Activated T-cell treated with anti-CD3 and anti-CD28 coated beads for 24 hours (primary cell): ENCODE measurements at regions not wholly inside any gene's neighbourhood (a gene's known extent, or its start where the extent isn't known, plus 50 kb on each side); places are given as distances from the start of the nearest gene placed in this dataset.

ENCODE experiments used
- DNase-seq: peaks from one replicate; pipeline ENCODE4 v3.0.0-alpha.2; 2020; ENCODE audit warnings: low read depth

GRCh38 chr1:29457496-29458368 lies 221.4 kb downstream of the PTPRU start:
- no peak for DNase-seq

- DNase-seq, result no peak
Observed at GRCh38 chr1:29456685-29457435, 220.5 kb downstream of the PTPRU start.

DNA sequence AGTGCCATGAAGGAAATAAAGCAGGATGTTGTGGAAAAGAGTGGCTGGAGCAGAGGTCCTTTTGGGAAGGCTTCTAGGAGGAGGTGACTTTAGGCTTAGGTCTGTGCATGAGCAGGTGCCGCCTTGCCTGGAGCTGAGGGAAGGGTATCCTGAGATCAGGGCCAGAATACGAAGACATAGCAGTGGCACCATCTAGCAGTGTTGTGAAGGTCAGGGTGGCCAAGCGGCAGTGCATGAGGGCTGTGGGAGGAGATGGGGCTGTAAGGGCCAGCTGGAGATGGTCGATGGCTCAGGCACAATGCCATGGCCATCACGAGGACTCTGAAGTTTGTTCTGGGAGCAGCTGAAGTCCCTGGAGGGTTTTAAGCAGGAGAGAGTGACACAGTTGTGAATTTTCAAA lies 219.5 kb downstream of the PTPRU start:
- no peak for DNase-seq

DNA sequence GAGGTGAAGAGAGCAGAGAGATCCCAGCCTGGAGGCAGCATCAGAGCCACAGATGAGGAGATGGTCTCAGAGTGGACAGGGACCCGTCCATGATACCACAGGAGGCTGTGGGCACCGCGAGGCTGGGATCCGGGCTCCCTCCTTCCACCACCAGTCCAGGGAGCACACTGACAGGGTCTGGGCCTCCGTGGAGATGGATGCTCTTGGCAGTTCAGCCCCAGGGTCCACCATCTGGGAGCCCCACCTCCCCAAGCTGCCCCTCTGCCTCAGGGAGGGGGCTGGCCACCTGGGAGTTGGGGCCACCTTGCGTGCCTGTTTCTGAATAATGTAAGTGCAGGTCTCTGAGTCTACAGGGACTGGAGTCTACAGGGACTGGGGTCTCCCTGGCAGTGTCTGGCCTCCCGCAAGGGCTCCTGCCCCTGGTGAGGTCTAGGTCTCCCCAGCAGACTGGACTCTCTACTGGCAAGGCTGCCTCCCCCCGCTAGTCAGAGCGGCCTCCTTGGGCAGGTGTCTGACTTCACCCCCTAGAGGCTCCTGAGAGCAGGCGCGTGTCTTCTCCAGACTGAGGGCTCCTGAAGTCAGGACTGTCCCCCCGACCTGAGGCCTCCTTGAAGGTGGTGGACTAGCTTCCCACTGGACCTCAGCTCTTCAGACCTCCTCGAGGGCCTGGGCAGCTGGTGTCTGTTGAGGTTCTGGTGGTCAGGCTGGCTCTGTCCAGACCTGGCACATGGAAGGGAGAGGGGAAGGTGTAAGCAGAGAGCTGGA lies 218.5 kb downstream of the PTPRU start:
- no peak for DNase-seq

GRCh38 chr1:29453502-29454240 lies 217.3 kb downstream of the PTPRU start:
- no peak for DNase-seq

- no peak for DNase-seq
Observed at GRCh38 chr1:29452463-29453230, 216.3 kb downstream of the PTPRU start.

DNA sequence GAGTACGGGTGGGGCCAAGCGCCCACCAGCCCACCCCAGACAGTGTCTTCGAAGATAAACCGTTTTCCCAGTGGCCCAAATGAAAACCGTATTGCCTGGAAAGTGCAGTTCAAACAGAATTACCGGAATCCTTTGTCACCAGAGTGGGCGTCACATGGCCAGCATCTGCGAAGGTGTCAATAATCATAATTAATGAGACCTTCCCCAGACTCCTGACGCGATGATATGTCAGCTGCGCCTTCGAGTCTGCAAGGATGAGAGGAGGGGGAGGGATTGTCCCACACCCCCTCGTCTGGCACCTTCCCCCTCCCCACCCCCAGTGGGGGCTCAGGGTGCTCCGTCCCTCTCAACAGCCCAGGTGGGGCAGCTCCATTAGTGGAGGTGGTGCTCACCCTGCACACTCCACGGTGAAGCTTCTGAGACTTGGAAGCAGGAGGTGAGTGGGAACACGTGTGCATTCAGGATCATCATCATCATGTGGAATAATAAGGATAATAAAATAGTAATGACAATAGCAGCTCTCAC lies 215.1 kb downstream of the PTPRU start:
- DNase-seq, result no peak

- no peak for DNase-seq
Observed at GRCh38 chr1:29450591-29450990, 214.3 kb downstream of the PTPRU start.

DNA sequence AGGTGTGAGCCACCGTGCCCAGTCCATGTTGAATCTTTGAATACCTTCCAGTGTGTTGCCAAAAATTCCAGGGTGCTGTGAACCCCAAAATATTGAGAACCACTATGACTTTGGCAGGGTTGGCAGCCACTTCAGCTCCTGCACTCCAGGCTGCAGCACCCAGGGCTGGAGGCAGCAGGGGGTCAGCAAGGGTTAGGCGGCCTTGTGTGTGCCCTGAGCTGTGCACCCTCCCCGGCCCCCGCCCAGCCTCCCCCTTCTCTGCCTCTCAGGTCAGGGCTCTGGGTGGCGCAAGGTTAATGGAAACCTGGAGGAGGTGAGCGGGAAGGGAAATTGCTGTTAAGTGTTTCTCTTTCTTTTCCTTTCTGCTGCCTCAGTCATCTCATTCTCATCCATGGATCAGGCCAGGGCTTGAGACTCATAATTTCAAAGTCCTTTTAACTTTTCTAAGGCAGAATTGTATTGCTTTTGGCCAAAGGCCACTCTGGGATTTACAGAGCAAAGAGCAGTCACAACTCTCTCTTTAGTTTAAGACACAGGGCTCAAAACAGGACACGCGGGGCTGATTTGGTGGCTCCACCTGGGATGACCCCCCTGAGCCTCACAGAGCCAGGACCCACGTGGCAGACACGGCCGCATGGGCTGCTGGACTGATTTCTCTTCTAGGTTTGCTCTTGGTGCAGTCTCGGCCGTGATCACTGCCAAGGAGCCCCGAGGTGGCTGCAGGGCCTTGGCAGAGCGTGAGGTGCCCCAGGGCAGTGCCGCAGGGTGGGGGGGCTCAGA lies 212.3 kb downstream of the PTPRU start:
- DNase-seq, result no peak

DNA sequence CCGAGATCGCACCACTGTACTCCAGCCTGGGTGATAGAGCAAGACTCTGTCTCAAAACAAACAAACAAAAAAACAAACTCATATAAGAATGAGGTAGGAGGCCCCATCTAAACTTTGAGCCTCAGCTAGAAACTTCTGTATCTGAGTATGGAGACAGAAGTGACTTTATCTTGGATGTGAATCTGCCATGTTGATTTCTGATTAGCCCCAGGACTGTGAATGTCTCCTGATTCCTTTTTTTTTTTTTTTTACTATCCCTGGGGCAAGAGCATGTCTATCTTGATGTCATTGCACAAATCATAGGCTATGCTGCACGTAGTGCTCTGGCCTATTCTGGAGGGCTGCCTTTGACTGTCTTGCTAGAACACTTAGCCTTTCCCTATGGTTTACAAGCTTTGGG lies 211.0 kb downstream of the PTPRU start:
- no peak for DNase-seq

DNA sequence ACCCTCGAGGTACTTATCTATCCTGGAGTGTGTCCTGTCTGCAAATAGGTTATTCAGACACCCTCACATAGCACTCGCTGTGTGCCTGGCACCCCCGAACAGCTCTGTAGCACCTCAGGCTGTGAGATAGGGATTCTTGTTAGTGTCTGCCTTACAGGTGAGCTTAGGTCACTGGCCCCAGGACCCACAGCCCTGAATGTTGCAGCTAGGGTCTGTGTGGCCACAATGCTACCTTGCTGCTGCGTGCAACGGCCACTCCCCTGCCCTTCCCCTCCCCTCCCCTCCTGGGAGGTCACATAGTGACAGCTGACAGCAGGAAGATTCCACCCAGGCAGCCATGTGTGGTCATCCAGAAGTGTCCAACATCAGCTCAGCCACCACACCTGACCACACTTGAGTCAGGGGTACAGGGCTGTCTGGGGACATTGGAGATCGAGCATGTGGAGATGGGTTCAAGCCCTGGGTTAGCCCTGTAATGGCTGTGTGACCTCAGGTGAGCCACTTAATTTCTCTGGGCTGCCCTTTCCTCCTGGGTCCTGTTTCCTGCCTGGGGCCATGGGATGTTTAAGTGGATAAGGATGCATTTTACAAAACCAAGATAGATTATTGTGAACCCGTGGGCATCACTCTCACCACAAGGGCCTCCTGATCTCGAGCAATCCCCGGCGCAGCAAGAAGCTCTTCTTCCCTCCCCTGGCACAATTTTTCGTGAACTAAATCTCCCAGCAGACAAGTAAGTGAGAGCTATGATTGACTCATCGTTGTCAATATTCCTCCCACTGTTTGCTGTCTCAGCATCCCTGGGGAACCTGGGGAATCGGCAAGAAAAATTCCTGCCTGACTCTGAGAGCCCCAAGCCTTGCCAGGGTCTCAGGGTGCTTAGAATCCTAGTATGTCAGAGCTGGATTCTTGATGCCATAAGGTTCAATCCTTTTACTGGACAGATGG lies 208.7 kb downstream of the PTPRU start:
- no peak for DNase-seq

DNA sequence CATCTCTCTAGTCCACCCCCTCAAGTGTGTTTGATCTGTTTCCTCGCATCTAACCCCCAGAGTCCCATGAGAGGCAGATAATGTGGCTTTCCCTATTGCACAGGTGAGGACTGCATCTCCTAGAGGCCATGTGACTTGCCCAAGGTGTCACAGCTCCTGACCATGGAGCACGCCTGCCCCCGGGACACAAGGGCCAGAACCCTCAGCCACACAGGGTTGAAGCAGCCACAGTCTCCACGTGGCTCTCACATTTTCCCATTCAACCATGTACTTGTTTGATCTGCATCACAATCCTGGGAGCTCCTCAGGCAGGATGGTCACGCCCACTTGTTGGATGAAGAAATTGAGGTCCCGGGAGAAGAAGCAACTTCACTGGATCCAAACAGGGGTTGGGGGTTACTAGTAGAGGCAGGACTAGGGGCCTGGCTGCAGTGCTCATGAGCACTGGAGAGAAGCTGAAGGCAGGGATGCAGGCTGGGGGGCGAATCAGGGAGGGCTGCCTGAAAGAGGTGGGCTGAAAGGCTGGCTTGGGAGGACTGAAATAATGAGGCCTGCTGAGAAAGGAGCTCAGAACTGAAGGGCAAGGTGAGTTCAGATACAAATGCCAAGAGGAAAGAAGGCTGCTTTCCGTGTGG lies 207.9 kb downstream of the PTPRU start:
- no peak for DNase-seq

DNA sequence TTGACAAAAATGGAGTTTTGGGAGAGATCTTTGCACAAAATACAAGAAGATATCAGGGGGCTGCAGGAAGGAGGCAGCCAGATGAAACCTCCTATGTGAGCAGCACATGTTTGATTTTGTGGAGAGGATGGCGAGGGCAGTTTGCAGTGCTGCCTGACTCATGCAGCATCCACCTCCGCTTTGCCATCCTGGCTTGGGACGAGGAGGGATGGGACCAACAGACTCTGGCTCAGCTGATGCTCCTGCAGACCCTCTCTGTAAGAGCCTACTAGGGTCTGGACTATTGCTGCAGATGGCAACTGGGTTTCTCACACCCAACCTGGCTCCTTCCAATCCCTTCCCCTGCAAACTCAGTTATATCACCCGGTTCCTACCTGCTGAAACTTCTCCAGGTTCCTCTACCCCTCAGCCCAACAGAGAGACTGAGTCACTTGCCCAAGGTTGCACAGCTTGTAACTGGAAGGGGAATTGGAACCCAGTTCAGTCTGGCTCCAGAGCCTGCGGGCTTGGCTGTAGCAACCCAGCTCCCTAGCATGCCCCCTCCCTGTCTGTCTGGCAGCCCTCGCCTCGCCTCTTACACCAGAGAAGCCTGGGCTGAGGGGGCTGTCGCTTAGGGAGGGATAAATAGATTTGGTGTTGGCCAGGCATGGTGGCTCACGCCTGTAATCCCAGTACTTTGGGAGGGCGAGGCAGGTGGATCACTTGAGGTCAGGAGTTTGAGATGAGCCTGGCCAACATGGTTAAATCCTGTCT lies 205.8 kb downstream of the PTPRU start:
- no peak for DNase-seq

DNA sequence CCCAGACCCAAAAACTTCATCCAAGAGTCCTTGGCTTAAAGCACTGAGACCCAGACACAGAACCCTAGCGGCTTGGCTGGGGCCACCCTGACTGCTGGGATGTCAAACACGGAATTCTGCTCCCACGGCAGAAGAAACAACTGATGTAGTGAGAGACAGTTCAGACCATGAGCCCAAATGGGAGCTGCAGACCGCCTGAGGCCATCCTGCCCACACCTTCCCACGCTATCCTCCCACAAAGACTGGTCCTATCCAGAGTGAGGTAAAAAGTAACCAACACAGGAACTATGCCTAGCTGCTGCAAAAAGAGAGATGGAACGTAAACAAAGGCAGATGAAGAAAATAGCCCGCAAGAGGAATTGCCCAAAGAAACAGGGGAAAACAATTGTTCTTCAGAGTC lies 203.3 kb downstream of the PTPRU start:
- no peak for DNase-seq

DNA sequence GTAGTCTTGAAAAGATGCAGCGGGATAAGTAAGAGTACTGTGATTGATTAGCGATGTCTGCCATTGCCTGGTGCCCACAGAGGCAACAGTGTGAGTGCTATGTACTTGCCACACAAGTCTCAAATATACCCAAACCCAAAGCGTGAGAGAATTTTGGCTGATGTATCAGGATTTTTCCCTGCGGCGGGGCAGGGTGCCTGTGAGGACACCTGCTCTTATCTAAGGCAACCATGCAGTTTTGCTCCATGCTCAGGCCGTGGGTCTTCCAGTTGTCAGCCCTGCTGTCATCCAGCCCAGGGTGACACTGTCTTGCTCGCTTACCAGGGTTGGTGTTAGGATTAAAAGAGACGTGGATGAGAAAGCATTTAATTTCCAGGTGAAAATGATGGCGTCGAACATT lies 202.7 kb downstream of the PTPRU start:
- no peak for DNase-seq

DNA sequence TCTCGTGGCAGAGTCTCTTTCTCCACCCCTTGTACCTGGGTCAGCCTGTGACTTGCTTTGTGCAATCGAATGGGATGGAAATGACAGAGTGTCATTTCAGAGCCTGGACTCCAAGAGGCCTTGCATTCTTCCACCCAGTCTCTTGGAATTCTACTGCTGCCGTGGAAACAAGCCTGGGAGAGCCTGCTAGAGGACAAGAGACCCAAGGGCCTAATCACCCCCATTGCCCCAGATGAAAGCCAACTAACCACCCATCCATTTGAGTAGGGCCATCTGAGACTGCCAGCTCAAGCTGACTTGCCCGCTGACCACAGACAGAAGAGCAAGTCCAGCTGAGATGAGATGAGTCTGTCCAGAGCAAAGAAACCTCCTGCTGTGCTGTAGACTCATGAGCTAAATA lies 201.6 kb downstream of the PTPRU start:
- no peak for DNase-seq

- no peak for DNase-seq
Observed at GRCh38 chr1:29436181-29436785, 200.0 kb downstream of the PTPRU start.
